ENCODE measurements at regions not wholly inside any gene's neighbourhood (a gene's known extent, or its start where the extent isn't known, plus 50 kb on each side); places are given as distances from the start of the nearest gene placed in this dataset.

- no peak overlapping the region for H2BK12ac ChIP-seq (ENCODE audit: insufficient read length, low read depth, low read length)
- no peak overlapping the region for H4K5ac ChIP-seq (ENCODE audit: insufficient read length, low read depth, low read length)
- no peak overlapping the region for H3K9ac ChIP-seq (ENCODE audit: extremely low read depth, insufficient read length, low read length)
- H4K8ac ChIP-seq (replicated peaks; ENCODE audit: insufficient read length, low read depth, low read length): no peak overlapping the region
- DNase-seq: no peak
- Mint-ChIP-seq H3K4me3 (no peak overlapping the region), H3K36me3 (ENCODE audit: insufficient read depth in 1 of 3, low read depth in 3 of 3) (no peaks in the 10 kb centered on the region), H3K27ac (no peak overlapping the region), H3K27me3 (ENCODE audit: low read depth) (no peaks in the 10 kb centered on the region), H3K4me1 (no peaks in the 10 kb centered on the region), H3K9me3 (0 out of 5 replicates have a peak, but pooled peaks cover 0 to 3% of the 10 kb centered on the region in 2 experiments)
- no peaks in the 10 kb centered on the region for H3K9me3 ChIP-seq (ENCODE audit: control insufficient read depth, low read depth, low read length)
- H2BK5ac ChIP-seq (ENCODE audit: insufficient read length, low read length): no peak overlapping the region
- no peaks in the 10 kb centered on the region for H3K23me2 ChIP-seq (ENCODE audit: insufficient read length, low read depth, low read length, poor library complexity, severe bottlenecking)
- no peak overlapping the region for H3K23ac ChIP-seq (ENCODE audit: insufficient read length, low read depth, low read length)
- no peak overlapping the region for H2AFZ ChIP-seq (ENCODE audit: low read length)
- H3K56ac ChIP-seq (ENCODE audit: insufficient read length, low read depth, low read length): no peak overlapping the region
- TF ChIP-seq, protein P1, sequence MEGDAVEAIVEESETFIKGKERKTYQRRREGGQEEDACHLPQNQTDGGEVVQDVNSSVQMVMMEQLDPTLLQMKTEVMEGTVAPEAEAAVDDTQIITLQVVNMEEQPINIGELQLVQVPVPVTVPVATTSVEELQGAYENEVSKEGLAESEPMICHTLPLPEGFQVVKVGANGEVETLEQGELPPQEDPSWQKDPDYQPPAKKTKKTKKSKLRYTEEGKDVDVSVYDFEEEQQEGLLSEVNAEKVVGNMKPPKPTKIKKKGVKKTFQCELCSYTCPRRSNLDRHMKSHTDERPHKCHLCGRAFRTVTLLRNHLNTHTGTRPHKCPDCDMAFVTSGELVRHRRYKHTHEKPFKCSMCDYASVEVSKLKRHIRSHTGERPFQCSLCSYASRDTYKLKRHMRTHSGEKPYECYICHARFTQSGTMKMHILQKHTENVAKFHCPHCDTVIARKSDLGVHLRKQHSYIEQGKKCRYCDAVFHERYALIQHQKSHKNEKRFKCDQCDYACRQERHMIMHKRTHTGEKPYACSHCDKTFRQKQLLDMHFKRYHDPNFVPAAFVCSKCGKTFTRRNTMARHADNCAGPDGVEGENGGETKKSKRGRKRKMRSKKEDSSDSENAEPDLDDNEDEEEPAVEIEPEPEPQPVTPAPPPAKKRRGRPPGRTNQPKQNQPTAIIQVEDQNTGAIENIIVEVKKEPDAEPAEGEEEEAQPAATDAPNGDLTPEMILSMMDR (conservative IDR thresholded peaks at IDR 0.05): no peak
- H3K27me3 ChIP-seq (ENCODE audit: insufficient read depth, low read length): no peaks in the 10 kb centered on the region
- H2BK120ac ChIP-seq (ENCODE audit: low read depth, low read length, poor library complexity, severe bottlenecking): no peak overlapping the region
- no peaks in the 10 kb centered on the region for H3K4me1 ChIP-seq (ENCODE audit: insufficient read depth, low read length)
- no peak overlapping the region for H4K91ac ChIP-seq (ENCODE audit: insufficient read length, low read depth, low read length)
- H3K4me2 ChIP-seq (ENCODE audit: insufficient read depth, insufficient read length, low read length): no peak overlapping the region
- H3K14ac ChIP-seq (ENCODE audit: insufficient read depth, low read length): no peak overlapping the region
- H2AK5ac ChIP-seq (ENCODE audit: insufficient read length, low read length): no peak overlapping the region
- no peak overlapping the region for H3K4ac ChIP-seq (ENCODE audit: low read depth, low read length)
- no peak overlapping the region for H3K27ac ChIP-seq (ENCODE audit: insufficient read length, low read depth, low read length)
- no peaks in the 10 kb centered on the region for H3K79me1 ChIP-seq (ENCODE audit: insufficient read depth, low read depth, low read length, poor library complexity, severe bottlenecking)
- H4K20me1 ChIP-seq (ENCODE audit: control insufficient read depth, insufficient read depth, insufficient read length): no peaks in the 10 kb centered on the region
- no peak overlapping the region for H3T11ph ChIP-seq (ENCODE audit: low read length)
- H2BK15ac ChIP-seq (ENCODE audit: low read depth, low read length): no peak overlapping the region
- no peak overlapping the region for H3K18ac ChIP-seq (ENCODE audit: insufficient read length, low read depth, low read length)
- H3K79me2 ChIP-seq (ENCODE audit: insufficient read depth, low read length): no peaks in the 10 kb centered on the region
- no peak overlapping the region for H2BK20ac ChIP-seq (ENCODE audit: low read depth, low read length, poor library complexity, severe bottlenecking)
- no CpG with 5 or more reads among the region's 4 CpGs for WGBS (ENCODE audit: extremely low coverage, insufficient read length, low lambda C conversion rate)
Observed at GRCh38 chr11:87942786-87943185, 232.5 kb downstream of the RAB38 start.

All from H9 (cell line).